Left cardiac atrium (tissue), 4 donors: ENCODE measurements at regions not wholly inside any gene's neighbourhood (a gene's known extent, or its start where the extent isn't known, plus 50 kb on each side); places are given as distances from the start of the nearest gene placed in this dataset.
"Not testable (repeated sequence)": the region's sequence is repeated elsewhere in the genome, so short reads cannot be mapped to it uniquely, and the experiment has no call there.

Source experiments
- ATAC-seq, 2 donors: fragments of 200-7000 bp; cut with Tn5 transposase; one replicate each; pipeline ENCODE4 v1.9.1; 2020; ENCODE audit warnings: mild to moderate bottlenecking in 2 of 2, moderate library complexity in 2 of 2
- DNase-seq: peaks from one replicate; pipeline ENCODE4 v3.0.0-alpha.2; 2020
- intact Hi-C, 2 donors: fragments of 100-400 bp; cut with DNase I; formaldehyde crosslinking; loops; one replicate each; pipeline versions ENCODE4 v1.14.1 to v1.15.1; 2022 to 2023
- donor health status: DM: no; HTN: yes; CAD: no.
- donor health status: DM: no; HTN: yes; CAD: no; lungs with severe emphysema.
- donor health status: DM: yes; HTN: yes; CAD: no.
- donor health status: Dilated cardiomyopathy.

GRCh38 chr15:99454107-99454809, 111.5 kb upstream of the MEF2A start:
- DNase-seq (no peak), ATAC-seq (peak in 1 of 2 donors; percentile 19)
- intact Hi-C loops: loop anchor here in 1 of 2 donors (2.0 to 5.0 kb wide), 2 partner anchors 53 to 111 kb away; partner anchors contain the start of gene MEF2A

DNA sequence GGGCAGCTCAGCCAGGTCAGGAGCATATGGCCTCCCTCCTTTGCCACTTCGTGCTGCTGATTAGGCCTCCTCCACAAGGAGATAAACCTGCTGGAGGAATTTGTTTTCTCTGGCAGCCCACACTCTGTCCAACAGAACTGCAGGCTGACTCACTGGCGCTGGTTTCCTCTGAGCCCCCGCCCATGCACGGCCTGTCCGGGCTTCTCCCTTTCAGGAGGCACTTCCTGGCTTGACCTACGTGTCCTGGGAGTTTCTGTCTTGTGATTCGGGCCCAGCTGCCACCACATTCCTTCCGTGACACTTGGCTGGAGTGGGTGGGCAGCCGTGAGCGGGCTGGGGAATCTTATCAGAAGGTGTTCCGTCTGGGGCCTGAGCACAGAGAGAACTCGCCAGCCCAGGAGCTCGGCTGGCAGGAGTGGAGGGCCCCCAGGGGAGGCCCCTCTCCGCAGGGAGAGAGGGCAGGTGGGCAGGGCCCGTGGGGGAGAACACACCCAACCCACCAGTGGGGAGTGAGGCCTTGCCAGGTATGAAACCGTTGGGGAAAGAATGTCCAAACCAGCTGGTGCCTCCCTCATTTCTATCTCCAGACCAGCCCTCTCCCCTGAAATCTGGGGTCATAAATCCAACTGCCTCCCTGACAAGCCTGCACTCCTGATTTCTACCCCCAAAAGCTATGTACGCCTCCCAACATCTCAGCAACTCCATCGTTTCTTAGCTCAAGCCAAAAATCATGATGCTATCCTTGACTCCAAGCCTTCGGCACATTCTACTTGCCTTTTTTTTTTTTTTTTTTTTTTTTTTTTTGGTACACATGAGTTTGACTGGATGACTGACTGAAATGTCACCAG, 110.6 kb upstream of the MEF2A start:
- intact Hi-C loops: loop anchor here in 1 of 2 donors (2.0 to 5.0 kb wide), 2 partner anchors 52 to 110 kb away; partner anchors contain the start of gene MEF2A
- ATAC-seq (peak; percentile 90 to 95), DNase-seq (peak; percentile 95)

DNA sequence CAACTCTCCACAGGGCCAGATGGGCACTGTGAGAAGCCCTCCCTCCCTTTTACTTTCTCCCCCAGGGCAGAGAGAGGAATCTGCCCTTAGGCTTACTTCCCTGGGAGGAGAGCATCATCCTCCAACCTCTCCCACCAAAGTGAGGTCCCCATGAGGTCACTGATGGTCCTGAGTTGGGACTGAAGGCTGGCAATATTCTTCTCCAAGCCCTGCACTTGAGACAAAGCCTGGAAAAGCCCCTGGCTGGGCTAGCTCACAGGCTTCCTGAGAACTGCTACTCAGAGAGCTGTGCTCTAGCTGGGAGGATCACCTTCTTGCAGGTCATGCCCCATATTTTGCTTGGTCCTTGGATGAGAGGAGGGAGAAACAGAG, 110.0 kb upstream of the MEF2A start:
- no peak for DNase-seq
- ATAC-seq: no peak
- intact Hi-C loops: loop anchor here in 1 of 2 donors (2.0 kb wide), 1 partner anchor 109 kb away; the partner anchor contains the start of gene MEF2A

- ATAC-seq (no peak), DNase-seq (no peak)
- intact Hi-C loops: no loop called here
Observed at GRCh38 chr15:99464137-99464536, 101.6 kb upstream of the MEF2A start.

- DNase-seq: no peak
- ATAC-seq: peak; percentile 15 to 55
- intact Hi-C loops: no loop called here
Observed at GRCh38 chr15:99466701-99467337, 99.0 kb upstream of the MEF2A start.

DNA sequence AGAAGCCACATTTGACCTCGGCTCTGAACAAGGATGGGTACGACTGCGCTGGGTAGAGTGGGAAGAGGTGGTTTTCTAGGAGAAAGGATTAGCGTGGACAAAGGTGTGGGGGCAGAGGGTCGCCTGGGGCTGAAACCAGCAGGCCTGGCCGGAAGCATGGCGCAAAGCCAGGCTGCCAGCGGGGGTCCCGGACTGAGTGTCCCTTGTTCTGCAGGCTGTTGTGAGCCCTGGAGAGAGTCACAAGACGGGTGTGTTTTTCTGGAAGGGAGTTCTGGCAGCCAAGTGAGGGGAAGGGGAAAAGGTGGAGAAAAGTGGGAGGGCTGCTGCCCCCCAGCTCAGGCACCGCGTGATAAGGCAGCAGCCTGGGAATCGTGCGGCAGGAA, 98.5 kb upstream of the MEF2A start:
- no peak for DNase-seq
- ATAC-seq: peak in 1 of 2 donors; percentile 16

GRCh38 chr15:99467853-99468464, 97.8 kb upstream of the MEF2A start:
- no peak for ATAC-seq
- DNase-seq: no peak
- intact Hi-C loops: no loop called here

More for the DNA sequence above, 98.5 kb upstream of the MEF2A start:
- intact Hi-C loops: no loop called here

DNA sequence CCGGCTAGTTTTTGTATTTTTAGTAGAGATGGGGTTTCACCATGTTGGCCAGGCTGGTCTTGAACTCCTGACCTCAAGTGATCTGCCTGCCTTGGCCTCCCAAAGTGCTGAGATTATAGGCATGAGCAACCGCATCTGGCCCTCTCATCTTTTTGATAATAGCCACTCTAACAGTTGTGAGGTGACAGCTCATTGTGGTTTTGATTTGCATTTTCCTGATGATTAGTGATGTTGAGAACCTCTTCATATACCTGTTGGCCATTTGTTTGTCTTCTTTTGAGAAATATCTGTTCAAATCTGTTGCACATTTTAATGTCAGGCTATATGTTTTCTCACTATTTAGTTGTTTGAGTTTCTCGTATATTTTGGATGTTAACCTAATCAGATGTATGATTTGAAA, 95.6 kb upstream of the MEF2A start:
- intact Hi-C loops: loop anchor here in 1 of 2 donors (10.0 kb wide), 1 partner anchor 95 kb away; the partner anchor contains the start of gene MEF2A
- not testable (repeated sequence) for ATAC-seq, DNase-seq

DNA sequence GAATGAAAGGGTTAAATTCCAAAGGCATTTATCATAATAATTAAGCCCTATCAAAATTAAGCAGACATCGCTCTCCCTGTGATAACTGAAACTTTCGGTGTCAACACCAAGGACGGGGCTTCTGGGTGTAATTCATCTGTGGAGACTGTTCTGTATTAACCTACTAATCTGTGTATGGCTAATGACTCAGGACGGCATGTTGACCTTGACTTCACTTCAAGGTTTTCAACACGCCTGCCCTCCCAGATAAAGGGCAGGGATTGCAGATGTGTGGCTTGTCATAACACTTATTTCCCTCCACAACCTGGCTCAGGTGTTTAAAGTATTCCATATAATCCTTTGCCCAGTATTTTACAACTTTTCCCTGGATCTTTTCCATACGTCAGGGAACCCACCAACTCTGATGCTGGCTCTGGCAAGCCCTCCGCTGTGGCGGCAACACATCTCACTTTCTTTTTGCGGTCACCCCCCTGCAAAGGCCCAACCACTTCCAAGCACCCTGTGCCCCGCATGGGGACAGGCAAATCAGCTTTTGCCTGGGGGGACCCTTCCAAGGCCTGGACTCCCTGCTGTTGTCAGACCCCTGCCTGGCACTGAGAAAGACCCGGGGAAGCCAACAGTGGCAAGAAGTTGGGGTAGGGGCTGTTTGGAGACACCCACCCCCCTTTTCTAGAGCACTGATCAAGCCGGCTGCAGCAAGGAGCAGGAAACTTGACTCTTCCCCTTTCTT, 93.2 kb upstream of the MEF2A start:
- ATAC-seq: peak in 1 of 2 donors; percentile 39
- no peak for DNase-seq
- intact Hi-C loops: loop anchor here in 1 of 2 donors (10.0 kb wide), 1 partner anchor 92 kb away; the partner anchor contains the start of gene MEF2A

- intact Hi-C loops: loop anchor here in 1 of 2 donors (10.0 kb wide), 1 partner anchor 91 kb away; the partner anchor contains the start of gene MEF2A
- peak; percentile 60 for DNase-seq
- peak; percentile 58 to 76 for ATAC-seq
Observed at GRCh38 chr15:99473981-99474906, 91.5 kb upstream of the MEF2A start.

GRCh38 chr15:99474909-99475753, 90.7 kb upstream of the MEF2A start:
- ATAC-seq (peak; percentile 8 to 39), DNase-seq (peak; percentile 62)
- intact Hi-C loops: loop anchor here in 1 of 2 donors (10.0 kb wide), 1 partner anchor 90 kb away; the partner anchor contains the start of gene MEF2A

GRCh38 chr15:99475754-99476412, 89.9 kb upstream of the MEF2A start:
- no peak for DNase-seq
- intact Hi-C loops: loop anchor here in 1 of 2 donors (10.0 kb wide), 1 partner anchor 89 kb away; the partner anchor contains the start of gene MEF2A
- no peak for ATAC-seq

GRCh38 chr15:99476413-99477222, 89.2 kb upstream of the MEF2A start:
- ATAC-seq: peak; percentile 35 to 79
- peak; percentile 81 for DNase-seq
- intact Hi-C loops: loop anchor here in 1 of 2 donors (10.0 kb wide), 1 partner anchor 88 kb away; the partner anchor contains the start of gene MEF2A

- intact Hi-C loops: loop anchor here in 1 of 2 donors (10.0 kb wide), 1 partner anchor 87 kb away; the partner anchor contains the start of gene MEF2A
- DNase-seq: no peak
- ATAC-seq: no peak
Observed at GRCh38 chr15:99477791-99478471, 87.9 kb upstream of the MEF2A start.
